ENCODE measurements at regions not wholly inside any gene's neighbourhood (a gene's known extent, or its start where the extent isn't known, plus 50 kb on each side); places are given as distances from the start of the nearest gene placed in this dataset.

- DNase-seq (ENCODE audit: low read depth) = no peak
Observed at GRCh38 chr2:47265158-47265557, 88.8 kb upstream of the CALM2 start.

GRCh38 chr2:47264686-47265085 is 88.4 kb upstream of the CALM2 start:
- no peak for DNase-seq (ENCODE audit: low read depth)

GRCh38 chr2:47264143-47264542 is 87.8 kb upstream of the CALM2 start:
- DNase-seq (ENCODE audit: low read depth) = no peak

- no peak for DNase-seq (ENCODE audit: low read depth)
Observed at GRCh38 chr2:47262657-47263056, 86.3 kb upstream of the CALM2 start.

GRCh38 chr2:47260971-47261370 is 84.7 kb upstream of the CALM2 start:
- no peak for DNase-seq (ENCODE audit: low read depth)

- DNase-seq (ENCODE audit: low read depth) = no peak
Observed at GRCh38 chr2:47259829-47260228, 83.5 kb upstream of the CALM2 start.

- no peak for DNase-seq (ENCODE audit: low read depth)
Observed at GRCh38 chr2:47257946-47258348, 81.6 kb upstream of the CALM2 start.

GRCh38 chr2:47256416-47257087 is 80.2 kb upstream of the CALM2 start:
- no peak for DNase-seq (ENCODE audit: low read depth)

- no peak for DNase-seq (ENCODE audit: low read depth)
Observed at GRCh38 chr2:47255794-47256193, 79.5 kb upstream of the CALM2 start.

- no peak for DNase-seq (ENCODE audit: low read depth)
Observed at GRCh38 chr2:47254464-47254863, 78.2 kb upstream of the CALM2 start.

- no peak for DNase-seq (ENCODE audit: low read depth)
Observed at GRCh38 chr2:47253447-47253846, 77.1 kb upstream of the CALM2 start.

GRCh38 chr2:47251404-47251675 is 75.0 kb upstream of the CALM2 start:
- DNase-seq (ENCODE audit: low read depth) = no peak

GRCh38 chr2:47250586-47251403 is 74.5 kb upstream of the CALM2 start:
- DNase-seq (ENCODE audit: low read depth) = no peak

GRCh38 chr2:47249931-47250330 is 73.6 kb upstream of the CALM2 start:
- no peak for DNase-seq (ENCODE audit: low read depth)

- DNase-seq (ENCODE audit: low read depth) = no peak
Observed at GRCh38 chr2:47249157-47249900, 73.0 kb upstream of the CALM2 start.

GRCh38 chr2:47243596-47244323 is 67.4 kb upstream of the CALM2 start:
- no peak for DNase-seq (ENCODE audit: low read depth)

- DNase-seq (ENCODE audit: low read depth) = no peak
Observed at GRCh38 chr2:47241715-47242114, 65.4 kb upstream of the CALM2 start.

- DNase-seq (ENCODE audit: low read depth) = no peak
Observed at GRCh38 chr2:47239119-47239969, 63.0 kb upstream of the CALM2 start.

GRCh38 chr2:47238638-47239037 is 62.3 kb upstream of the CALM2 start:
- DNase-seq (ENCODE audit: low read depth) = no peak

GRCh38 chr2:47237375-47238334 is 61.3 kb upstream of the CALM2 start:
- DNase-seq (ENCODE audit: low read depth) = no peak
